ENCODE measurements at regions not wholly inside any gene's neighbourhood (a gene's known extent, or its start where the extent isn't known, plus 50 kb on each side); places are given as distances from the start of the nearest gene placed in this dataset.

GRCh38 chr1:193415256-193415655 is 228.8 kb upstream of the B3GALT2 start:
- Histone ChIP-seq H4K20me1 (ENCODE audit: low read depth) (no peaks in the 10 kb centered on the region), H3K4me2 (no peak overlapping the region), H2AFZ (replicated peaks) (no peak overlapping the region), H3K4me3 (no peak overlapping the region), H3K36me3 (no peaks in the 10 kb centered on the region), H3K27me3 (no peaks in the 10 kb centered on the region), H3K79me2 (ENCODE audit: low read depth) (no peaks in the 10 kb centered on the region), H3K4me1 (peaks cover 15% of the 10 kb centered on the region), H3F3A (ENCODE audit: low read depth) (no peaks in the 10 kb centered on the region), H3K27ac (no peak overlapping the region), H3K9me3 (ENCODE audit: low read depth) (no peaks in the 10 kb centered on the region), H3K9ac (no peak overlapping the region)
- no peaks in the 10 kb centered on the region for H3K9me3 Mint-ChIP-seq
- no peak for TF ChIP-seq CTCF (IDR thresholded peaks at IDR 0.05)
- no peak for TF ChIP-seq EZH2 (IDR thresholded peaks at IDR 0.05)
- H3K4me3 Mint-ChIP-seq = no peak overlapping the region
- H3K36me3 Mint-ChIP-seq = no peaks in the 10 kb centered on the region
- DNase-seq (ENCODE audit: low spot score) = no peak
- H3K27ac Mint-ChIP-seq = no peak overlapping the region
- peaks cover 2% of the 10 kb centered on the region for H3K27me3 Mint-ChIP-seq (ENCODE audit: insufficient read depth, low read depth)
- H3K4me1 Mint-ChIP-seq = peaks cover 31% of the 10 kb centered on the region

- Histone ChIP-seq H3K4me1 (peaks cover 15% of the 10 kb centered on the region), H3K9ac (no peak overlapping the region), H3K9me3 (ENCODE audit: low read depth) (no peaks in the 10 kb centered on the region), H3K27ac (no peak overlapping the region), H4K20me1 (ENCODE audit: low read depth) (no peaks in the 10 kb centered on the region), H2AFZ (replicated peaks) (no peak overlapping the region), H3F3A (ENCODE audit: low read depth) (no peaks in the 10 kb centered on the region), H3K27me3 (no peaks in the 10 kb centered on the region), H3K4me3 (no peak overlapping the region), H3K4me2 (no peak overlapping the region), H3K36me3 (no peaks in the 10 kb centered on the region), H3K79me2 (ENCODE audit: low read depth) (no peaks in the 10 kb centered on the region)
- no peak for TF ChIP-seq CTCF (IDR thresholded peaks at IDR 0.05)
- TF ChIP-seq EZH2phosphoT487 (IDR thresholded peaks at IDR 0.05) = no peak
- TF ChIP-seq EZH2 (IDR thresholded peaks at IDR 0.05) = no peak
- Mint-ChIP-seq H3K27ac (no peak overlapping the region), H3K27me3 (ENCODE audit: insufficient read depth, low read depth) (peaks cover 2% of the 10 kb centered on the region), H3K4me1 (peaks cover 31% of the 10 kb centered on the region), H3K9me3 (no peaks in the 10 kb centered on the region), H3K36me3 (no peaks in the 10 kb centered on the region), H3K4me3 (no peak overlapping the region)
- DNase-seq (ENCODE audit: low spot score) = no peak
Measured at GRCh38 chr1:193413376-193413775, 227.0 kb upstream of the B3GALT2 start.

GRCh38 chr1:193412748-193413147 is 226.3 kb upstream of the B3GALT2 start:
- Histone ChIP-seq H3K36me3 (no peaks in the 10 kb centered on the region), H3K79me2 (ENCODE audit: low read depth) (no peaks in the 10 kb centered on the region), H3K4me1 (peaks cover 15% of the 10 kb centered on the region), H4K20me1 (ENCODE audit: low read depth) (no peaks in the 10 kb centered on the region), H3K4me3 (no peak overlapping the region), H3K9me3 (ENCODE audit: low read depth) (no peaks in the 10 kb centered on the region), H3K27ac (no peak overlapping the region), H3K9ac (no peak overlapping the region), H3F3A (ENCODE audit: low read depth) (no peaks in the 10 kb centered on the region), H3K27me3 (no peaks in the 10 kb centered on the region), H2AFZ (replicated peaks) (no peak overlapping the region), H3K4me2 (no peak overlapping the region)
- Mint-ChIP-seq H3K36me3 (no peaks in the 10 kb centered on the region), H3K4me3 (no peak overlapping the region), H3K27me3 (ENCODE audit: insufficient read depth, low read depth) (peaks cover 2% of the 10 kb centered on the region), H3K27ac (no peak overlapping the region), H3K9me3 (no peaks in the 10 kb centered on the region), H3K4me1 (peaks cover 31% of the 10 kb centered on the region)
- DNase-seq (ENCODE audit: low spot score) = no peak
- TF ChIP-seq EZH2 (IDR thresholded peaks at IDR 0.05) = no peak
- TF ChIP-seq EZH2phosphoT487 (IDR thresholded peaks at IDR 0.05) = no peak
- no peak for TF ChIP-seq CTCF (IDR thresholded peaks at IDR 0.05)

GRCh38 chr1:193411714-193412113 is 225.3 kb upstream of the B3GALT2 start:
- no peak overlapping the region for H3K4me3 Mint-ChIP-seq
- no peaks in the 10 kb centered on the region for H3K9me3 Mint-ChIP-seq
- Histone ChIP-seq H4K20me1 (ENCODE audit: low read depth) (no peaks in the 10 kb centered on the region), H3K9me3 (ENCODE audit: low read depth) (no peaks in the 10 kb centered on the region), H3K36me3 (no peaks in the 10 kb centered on the region), H3K4me3 (no peak overlapping the region), H3K4me2 (no peak overlapping the region), H2AFZ (replicated peaks) (no peak overlapping the region), H3K9ac (no peak overlapping the region), H3K27ac (no peak overlapping the region), H3K27me3 (no peaks in the 10 kb centered on the region), H3K4me1 (peaks cover 9% of the 10 kb centered on the region), H3F3A (ENCODE audit: low read depth) (no peaks in the 10 kb centered on the region), H3K79me2 (ENCODE audit: low read depth) (no peaks in the 10 kb centered on the region)
- no peak for DNase-seq (ENCODE audit: low spot score)
- no peaks in the 10 kb centered on the region for H3K36me3 Mint-ChIP-seq
- peak overlapping the region; percentile 33 for H3K27ac Mint-ChIP-seq
- TF ChIP-seq CTCF (IDR thresholded peaks at IDR 0.05) (no peak), EZH2phosphoT487 (IDR thresholded peaks at IDR 0.05) (no peak), EZH2 (IDR thresholded peaks at IDR 0.05) (no peak)
- peaks cover 26% of the 10 kb centered on the region for H3K4me1 Mint-ChIP-seq
- H3K27me3 Mint-ChIP-seq (ENCODE audit: insufficient read depth, low read depth) = no peaks in the 10 kb centered on the region

Data from neural progenitor cell (in vitro differentiated cells).